ENCODE measurements at regions not wholly inside any gene's neighbourhood (a gene's known extent, or its start where the extent isn't known, plus 50 kb on each side); places are given as distances from the start of the nearest gene placed in this dataset.
A peak's percentile ranks its signal among the peaks of the same experiment; 100 is the strongest.

GRCh38 chr9:81141961-81142360 is 547.4 kb downstream of the TLE1 start:
- H3K4me3 Mint-ChIP-seq = no peak overlapping the region
- no peak overlapping the region for H2BK12ac ChIP-seq (ENCODE audit: insufficient read length, low read depth, low read length)
- TF ChIP-seq CTCF (conservative IDR thresholded peaks at IDR 0.05) = no peak
- no peak for DNase-seq
- no peak overlapping the region for H2AK5ac ChIP-seq (ENCODE audit: insufficient read length, low read length)
- no peak overlapping the region for H2BK20ac ChIP-seq (ENCODE audit: low read depth, low read length, poor library complexity, severe bottlenecking)
- no peak overlapping the region for H3T11ph ChIP-seq (ENCODE audit: low read length)
- no peak overlapping the region for H3K56ac ChIP-seq (ENCODE audit: insufficient read length, low read depth, low read length)
- no CpG with 5 or more reads among the region's 1 CpG for WGBS (ENCODE audit: extremely low coverage, insufficient read length, low lambda C conversion rate)
- H3K4me1 ChIP-seq (ENCODE audit: insufficient read depth, low read length) = no peaks in the 10 kb centered on the region
- no peak overlapping the region for H2AFZ ChIP-seq (ENCODE audit: low read length)
- peak overlapping the region in 1 of 3 experiments; percentile 71; a peak in 1 of 7 replicates for H3K27ac Mint-ChIP-seq
- no peak overlapping the region for H3K23ac ChIP-seq (ENCODE audit: insufficient read length, low read depth, low read length)
- H4K8ac ChIP-seq (replicated peaks; ENCODE audit: insufficient read length, low read depth, low read length) = no peak overlapping the region
- H3K23me2 ChIP-seq (ENCODE audit: insufficient read length, low read depth, low read length, poor library complexity, severe bottlenecking) = no peaks in the 10 kb centered on the region
- no peaks in the 10 kb centered on the region for H3K79me2 ChIP-seq (ENCODE audit: insufficient read depth, low read length)
- H3K9me3 ChIP-seq (ENCODE audit: control insufficient read depth, low read depth, low read length) = no peaks in the 10 kb centered on the region
- no peaks in the 10 kb centered on the region for H4K20me1 ChIP-seq (ENCODE audit: control insufficient read depth, insufficient read depth, insufficient read length)
- no peak overlapping the region for H4K5ac ChIP-seq (ENCODE audit: insufficient read length, low read depth, low read length)
- no peaks in the 10 kb centered on the region for H3K27me3 ChIP-seq (ENCODE audit: insufficient read depth, low read length)
- H3K27ac ChIP-seq (ENCODE audit: insufficient read length, low read depth, low read length) = no peak overlapping the region
- H3K4me2 ChIP-seq (ENCODE audit: insufficient read depth, insufficient read length, low read length) = no peak overlapping the region
- no peak overlapping the region for H3K9ac ChIP-seq (ENCODE audit: extremely low read depth, insufficient read length, low read length)
- H3K14ac ChIP-seq (ENCODE audit: insufficient read depth, low read length) = no peak overlapping the region
- H3K4ac ChIP-seq (ENCODE audit: low read depth, low read length) = no peak overlapping the region
- no peaks in the 10 kb centered on the region; a peak in 2 of 5 replicates for H3K9me3 Mint-ChIP-seq
- no peak overlapping the region for H2BK120ac ChIP-seq (ENCODE audit: low read depth, low read length, poor library complexity, severe bottlenecking)
- H3K36me3 Mint-ChIP-seq (ENCODE audit: insufficient read depth in 1 of 3, low read depth in 3 of 3) = no peaks in the 10 kb centered on the region
- no peaks in the 10 kb centered on the region for H3K79me1 ChIP-seq (ENCODE audit: insufficient read depth, low read depth, low read length, poor library complexity, severe bottlenecking)
- no peak overlapping the region for H3K18ac ChIP-seq (ENCODE audit: insufficient read length, low read depth, low read length)
- peaks cover 21 to 22% of the 10 kb centered on the region in 2 experiments for H3K4me1 Mint-ChIP-seq
- no peaks in the 10 kb centered on the region for H3K27me3 Mint-ChIP-seq (ENCODE audit: low read depth)
- no peak overlapping the region for H4K91ac ChIP-seq (ENCODE audit: insufficient read length, low read depth, low read length)
- no peak overlapping the region for H2BK15ac ChIP-seq (ENCODE audit: low read depth, low read length)
- H2BK5ac ChIP-seq (ENCODE audit: insufficient read length, low read length) = no peak overlapping the region

All from H9 (cell line).